Sciatic nerve (tissue), 2 donors: ENCODE measurements at regions not wholly inside any gene's neighbourhood (a gene's known extent, or its start where the extent isn't known, plus 50 kb on each side); places are given as distances from the start of the nearest gene placed in this dataset.
A peak's percentile ranks its signal among the peaks of the same experiment; 100 is the strongest.

Experiments used
- ATAC-seq: fragments of 200-7000 bp; cut with Tn5 transposase; one replicate; pipeline ENCODE4 v1.9.1; 2020; ENCODE audit warnings: mild to moderate bottlenecking, moderate library complexity
- DNase-seq: peaks from one replicate; pipeline ENCODE4 v3.0.0-alpha.2; 2020; ENCODE audit warnings: low spot score
- intact Hi-C: fragments of 100-400 bp; cut with DNase I; formaldehyde crosslinking; loops from one replicate; pipeline ENCODE4 v1.14.2; 2022
- donor health status: DM: no; HTN: no; CAD: no.
- donor health status: DM: no; HTN: no; CAD: no.

DNA sequence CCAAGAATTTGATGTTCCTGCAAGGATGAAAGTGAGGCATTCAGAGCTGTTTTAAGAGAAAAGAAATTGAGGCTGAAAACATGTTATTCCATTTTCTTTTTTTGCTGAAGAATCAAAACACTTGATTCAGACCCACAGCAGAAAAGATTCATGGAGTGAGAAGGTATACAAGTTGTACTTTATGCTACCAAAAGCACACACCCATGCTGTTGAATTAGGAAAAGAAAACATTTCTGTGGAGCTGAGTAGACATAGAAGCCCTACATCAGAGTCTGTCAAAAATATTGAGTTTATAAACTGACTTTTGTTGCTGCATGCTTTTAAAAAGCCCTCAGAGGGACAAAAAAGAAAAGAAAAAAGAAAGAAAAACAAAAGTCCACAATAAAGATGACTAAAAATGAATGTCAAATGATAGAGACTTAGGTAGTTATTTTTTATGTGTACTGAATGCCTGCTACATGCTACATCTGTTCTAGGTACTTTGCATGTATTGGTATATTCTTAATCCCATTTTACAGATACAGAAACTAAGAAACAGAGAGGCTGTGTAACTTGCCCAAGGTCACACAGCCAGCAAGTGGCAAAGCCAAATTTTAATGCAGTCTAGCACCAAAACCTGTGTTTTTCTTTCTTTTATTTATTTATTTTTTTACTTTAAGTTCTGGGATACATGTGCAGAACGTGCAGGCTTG lies 71.7 kb upstream of the PALS2 start:
- ATAC-seq (peak; percentile 53), DNase-seq (no peak)
- intact Hi-C loops = no loop called here

DNA sequence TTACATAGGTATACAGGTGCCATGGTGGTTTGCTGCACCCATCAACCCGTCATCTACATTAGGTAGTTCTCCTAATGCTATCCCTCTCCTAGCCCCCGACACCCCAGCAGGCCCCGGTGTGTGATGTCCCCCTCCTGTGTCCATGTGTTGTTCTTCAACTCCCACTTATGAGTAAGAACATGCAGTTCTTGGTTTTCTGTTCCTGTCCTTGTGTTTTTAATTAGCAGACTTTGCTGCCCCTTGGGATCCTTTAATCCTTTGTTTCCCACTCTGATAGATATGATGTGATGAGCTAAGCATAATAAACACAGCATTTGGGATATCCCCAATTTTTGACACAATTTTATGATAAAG lies 71.1 kb upstream of the PALS2 start:
- ATAC-seq (peak; percentile 52), DNase-seq (no peak)
- intact Hi-C loops = no loop called here

GRCh38 chr7:24503506-24503905 lies 69.7 kb upstream of the PALS2 start:
- ATAC-seq (no peak), DNase-seq (no peak)
- intact Hi-C loops = no loop called here

DNA sequence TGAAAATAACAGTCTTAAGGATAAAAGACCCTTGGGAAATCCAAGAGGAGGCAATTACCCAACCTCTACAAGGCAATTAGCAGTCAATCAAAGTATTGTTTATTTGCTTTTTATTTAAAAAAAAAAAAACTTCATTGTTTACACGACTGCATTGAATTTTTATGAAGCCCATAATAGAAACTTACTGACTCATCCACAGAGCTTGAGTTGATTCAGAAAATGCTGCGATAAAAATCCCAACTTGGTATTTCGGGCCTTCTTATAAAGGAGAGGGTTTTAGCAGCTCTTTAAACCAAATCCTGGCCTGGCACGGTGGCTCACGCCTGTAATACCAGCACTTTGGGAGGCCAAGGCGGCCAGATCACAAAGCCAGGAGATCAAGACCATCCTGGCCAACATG lies 69.2 kb upstream of the PALS2 start:
- ATAC-seq (no peak), DNase-seq (no peak)
- intact Hi-C loops = no loop called here

- intact Hi-C loops = no loop called here
- ATAC-seq (no peak), DNase-seq (no peak)
These were observed 68.4 kb upstream of the PALS2 start for GRCh38 chr7:24504836-24505235.

DNA sequence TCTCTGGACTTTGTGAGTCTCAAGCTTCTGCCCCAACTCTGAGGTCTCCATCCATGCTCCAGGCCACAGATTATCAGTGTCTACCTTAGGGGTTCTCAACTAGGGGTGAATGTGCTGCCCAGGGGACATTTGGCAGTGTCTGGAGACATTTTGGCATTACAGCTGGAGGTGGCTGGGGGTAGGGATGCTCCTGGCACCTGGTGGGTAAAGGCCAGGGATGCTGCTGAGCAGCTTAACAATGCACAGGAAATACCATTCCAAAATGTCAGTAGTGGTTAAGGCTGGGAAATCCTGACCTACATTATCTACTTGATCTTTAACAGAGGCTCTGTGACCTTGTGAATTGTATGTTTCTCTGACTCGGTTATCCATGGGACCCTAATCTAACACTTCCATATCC lies 67.3 kb upstream of the PALS2 start:
- intact Hi-C loops = no loop called here
- DNase-seq (no peak), ATAC-seq (no peak)

DNA sequence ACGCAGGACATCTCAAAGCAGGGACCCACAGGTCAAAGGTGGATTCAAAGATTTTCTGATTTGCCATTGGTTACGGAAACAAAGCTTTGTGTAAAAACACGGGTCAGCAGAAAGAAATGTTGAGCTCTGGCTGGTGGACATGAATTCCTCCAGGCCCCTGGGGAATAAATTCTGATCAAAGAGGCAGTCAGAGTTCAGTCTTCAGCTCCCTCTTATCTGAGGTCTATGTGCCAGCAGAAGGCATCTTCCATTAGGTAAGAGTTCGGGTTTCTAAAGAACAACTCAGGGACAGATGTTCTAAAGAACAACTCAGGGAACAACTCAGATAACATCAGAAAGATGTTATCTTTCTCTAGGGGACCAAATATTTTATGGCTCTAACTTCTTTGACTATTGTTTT lies 64.9 kb upstream of the PALS2 start:
- DNase-seq (no peak), ATAC-seq (no peak)
- intact Hi-C loops = no loop called here

DNA sequence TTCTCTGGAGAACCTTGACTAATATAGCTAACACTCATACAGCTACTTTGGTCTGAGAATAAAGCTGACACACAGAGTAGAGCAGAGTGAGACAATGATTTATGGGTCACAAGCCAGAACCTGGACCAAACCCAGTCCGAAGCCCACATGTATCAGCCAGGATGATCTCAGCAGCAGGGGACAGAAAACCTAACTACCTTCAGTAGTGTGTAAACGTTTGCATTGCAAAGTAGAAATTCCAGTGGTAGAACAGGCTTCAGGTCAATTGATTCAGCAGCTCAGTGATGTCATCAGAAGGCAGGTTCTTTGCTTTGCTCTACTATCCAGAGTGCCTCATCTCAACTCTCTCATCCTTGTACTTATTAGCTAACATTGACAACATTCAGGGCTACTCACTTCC lies 62.5 kb upstream of the PALS2 start:
- ATAC-seq (no peak), DNase-seq (no peak)
- intact Hi-C loops = no loop called here

- intact Hi-C loops = no loop called here
- no peak for ATAC-seq
- DNase-seq = no peak
These were observed 56.1 kb upstream of the PALS2 start for GRCh38 chr7:24517166-24517565.

DNA sequence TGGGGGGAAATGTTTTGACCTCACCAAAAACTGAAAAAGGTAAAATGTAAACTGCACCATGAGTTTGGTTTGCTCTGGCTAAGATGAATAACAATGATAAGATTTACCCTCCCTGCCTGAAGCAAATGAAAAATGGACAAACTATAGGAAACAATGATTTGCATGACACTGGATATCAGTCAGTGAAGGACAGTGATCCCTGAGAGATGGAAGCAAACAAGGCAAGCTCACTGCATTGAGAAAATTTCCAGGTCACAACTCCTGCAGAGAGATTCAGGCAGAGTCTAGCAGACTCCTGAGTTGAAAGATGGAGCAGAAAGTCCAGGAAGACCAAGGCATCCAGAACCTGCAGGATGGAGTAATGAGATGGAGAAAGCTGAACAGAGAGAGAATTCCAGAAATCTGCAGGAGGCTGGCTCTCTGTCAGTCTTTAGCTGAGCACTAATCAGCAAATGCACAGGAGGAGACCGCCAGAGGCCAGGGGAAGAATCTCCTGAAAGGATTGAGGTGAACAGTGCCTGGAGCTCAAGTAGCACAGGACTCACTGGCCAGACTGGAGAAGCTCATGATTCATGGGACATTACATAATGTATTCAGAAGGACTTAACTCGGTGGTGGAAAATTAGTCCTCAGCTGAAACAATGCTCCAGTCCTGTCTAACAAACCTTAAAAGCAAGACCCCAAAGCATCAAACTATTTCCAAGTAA lies 51.2 kb upstream of the PALS2 start:
- intact Hi-C loops = no loop called here
- DNase-seq = no peak
- ATAC-seq = no peak
